GM23248 (cell line): ENCODE measurements at regions not wholly inside any gene's neighbourhood (a gene's known extent, or its start where the extent isn't known, plus 50 kb on each side); places are given as distances from the start of the nearest gene placed in this dataset.

Experiments used
- EZH2 ChIP-seq: fragments of 200-600 bp; sonication (generic); IDR thresholded peaks from 2 replicates; pipeline ENCODE4 v1.6.1; 2018; ENCODE audit warnings: antibody characterized with exemption, mild to moderate bottlenecking; ENCODE audit not compliant: insufficient read depth, poor library complexity, severe bottlenecking
- EZH2phosphoT487 ChIP-seq: fragments of 200-600 bp; sonication (generic); IDR thresholded peaks from 2 replicates; pipeline ENCODE4 v1.6.1; 2018; ENCODE audit warnings: antibody characterized with exemption, moderate library complexity, mild to moderate bottlenecking, low read depth; ENCODE audit not compliant: insufficient read depth

GRCh38 chr7:142376356-142376997 is 118.6 kb upstream of the PRSS58 start:
- TF ChIP-seq EZH2phosphoT487 (no peak), EZH2 (no peak)
